NT2/D1 (cell line): ENCODE measurements at regions not wholly inside any gene's neighbourhood (a gene's known extent, or its start where the extent isn't known, plus 50 kb on each side); places are given as distances from the start of the nearest gene placed in this dataset.

Experiments used
- SUZ12 ChIP-seq: IDR thresholded peaks from 2 replicates; pipeline ENCODE4 v1.6.1; 2011; ENCODE audit not compliant: insufficient read length, insufficient read depth; ENCODE audit errors: extremely low read depth
- YY1 ChIP-seq: IDR thresholded peaks from 2 replicates; pipeline ENCODE4 v1.6.1; 2011; ENCODE audit not compliant: insufficient read length, insufficient read depth
- ZNF274 ChIP-seq: IDR thresholded peaks from 2 replicates; pipeline ENCODE4 v1.6.1; 2011; ENCODE audit warnings: mild to moderate bottlenecking, low read depth, low read length

DNA sequence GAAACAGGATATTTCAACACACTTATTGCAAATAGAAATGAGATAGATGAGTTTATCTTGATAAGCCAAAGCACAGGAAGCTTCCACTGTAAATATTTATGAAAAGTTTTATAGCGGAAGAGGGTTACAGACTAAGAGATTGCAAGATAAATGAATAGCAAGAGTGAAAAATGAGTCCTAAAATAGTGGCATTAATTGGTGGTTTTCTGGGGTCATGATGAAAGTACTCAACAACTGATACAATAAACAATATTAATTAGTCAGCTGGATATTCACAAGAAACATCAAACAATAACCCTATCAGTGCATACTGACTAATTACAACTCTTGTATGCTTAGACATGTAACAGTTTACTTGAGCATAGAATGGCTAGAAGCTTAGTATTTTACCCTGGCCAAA, 154.8 kb upstream of the CHODL start:
- TF ChIP-seq SUZ12 (no peak), ZNF274 (no peak), YY1 (no peak)
